BJ (cell line): ENCODE measurements at regions not wholly inside any gene's neighbourhood (a gene's known extent, or its start where the extent isn't known, plus 50 kb on each side); places are given as distances from the start of the nearest gene placed in this dataset.

ENCODE experiments used
- CTCF ChIA-PET: fragments of 350-600 bp; formaldehyde crosslinking; extraction: SDS; loops from one replicate; lab custom pipeline; 2021; ENCODE audit warnings: antibody characterized with exemption, inconsistent platforms; lab: Yijun Ruan, JAX
- POLR2A ChIA-PET: fragments of 300-600 bp; sonication (Branson Sonifier 250); formaldehyde crosslinking; extraction: SDS; loops from one replicate; lab custom pipeline; 2021; ENCODE audit warnings: antibody characterized with exemption; lab: Charles Lee
- DNase-seq: peaks from one replicate; pipeline ENCODE4 v3.0.0-alpha.2; 2011; ENCODE audit warnings: low read depth
- H3K27me3 ChIP-seq: 2 replicates; pipeline ENCODE4 v1.6.0; 2011; ENCODE audit warnings: low read length; ENCODE audit not compliant: control insufficient read depth, insufficient read depth
- H3K36me3 ChIP-seq: 2 replicates; pipeline ENCODE4 v1.5.1; 2011; ENCODE audit warnings: low read length; ENCODE audit not compliant: control insufficient read depth, insufficient read depth
- H3K4me3 ChIP-seq: 2 replicates; pipeline ENCODE4 v1.5.1; 2011; ENCODE audit warnings: low read depth, mild to moderate bottlenecking, control low read depth, low read length
- TF ChIP-seq, protein P1 (sequence below): IDR thresholded peaks from 2 replicates; pipeline ENCODE4 v1.5.1; 2011; ENCODE audit warnings: low read depth, mild to moderate bottlenecking, control low read depth, inconsistent platforms, low read length, moderate library complexity; ENCODE audit not compliant: insufficient read depth

- no peak overlapping the region for H3K4me3 ChIP-seq
- TF ChIP-seq, protein P1, sequence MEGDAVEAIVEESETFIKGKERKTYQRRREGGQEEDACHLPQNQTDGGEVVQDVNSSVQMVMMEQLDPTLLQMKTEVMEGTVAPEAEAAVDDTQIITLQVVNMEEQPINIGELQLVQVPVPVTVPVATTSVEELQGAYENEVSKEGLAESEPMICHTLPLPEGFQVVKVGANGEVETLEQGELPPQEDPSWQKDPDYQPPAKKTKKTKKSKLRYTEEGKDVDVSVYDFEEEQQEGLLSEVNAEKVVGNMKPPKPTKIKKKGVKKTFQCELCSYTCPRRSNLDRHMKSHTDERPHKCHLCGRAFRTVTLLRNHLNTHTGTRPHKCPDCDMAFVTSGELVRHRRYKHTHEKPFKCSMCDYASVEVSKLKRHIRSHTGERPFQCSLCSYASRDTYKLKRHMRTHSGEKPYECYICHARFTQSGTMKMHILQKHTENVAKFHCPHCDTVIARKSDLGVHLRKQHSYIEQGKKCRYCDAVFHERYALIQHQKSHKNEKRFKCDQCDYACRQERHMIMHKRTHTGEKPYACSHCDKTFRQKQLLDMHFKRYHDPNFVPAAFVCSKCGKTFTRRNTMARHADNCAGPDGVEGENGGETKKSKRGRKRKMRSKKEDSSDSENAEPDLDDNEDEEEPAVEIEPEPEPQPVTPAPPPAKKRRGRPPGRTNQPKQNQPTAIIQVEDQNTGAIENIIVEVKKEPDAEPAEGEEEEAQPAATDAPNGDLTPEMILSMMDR: no peak
- no peak for DNase-seq
- no peaks in the 10 kb centered on the region for H3K36me3 ChIP-seq
- POLR2A ChIA-PET: no interaction called here
- CTCF ChIA-PET: no interaction called here
- H3K27me3 ChIP-seq: no peaks in the 10 kb centered on the region
Measured at GRCh38 chr13:77429320-77430142, 102.6 kb upstream of the MYCBP2 start.

DNA sequence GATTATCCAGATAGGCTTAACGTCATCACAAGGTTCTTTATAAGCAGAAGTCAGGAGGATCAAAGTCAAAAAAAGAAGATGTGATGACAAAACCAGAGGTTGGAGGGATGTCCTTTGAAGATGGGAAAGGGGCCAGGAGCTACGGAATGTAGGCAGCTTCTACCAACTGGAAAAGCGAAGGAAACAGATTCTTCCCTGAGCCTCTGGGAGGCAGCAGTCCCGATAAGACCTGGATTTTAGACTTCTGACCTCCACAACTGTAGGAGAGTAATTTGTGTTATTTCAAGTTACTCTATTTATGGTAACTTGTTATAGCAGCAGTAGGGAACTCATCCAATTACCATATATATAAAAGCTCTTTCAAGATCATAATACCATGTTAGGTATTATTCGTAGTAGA lies 98.8 kb upstream of the MYCBP2 start:
- POLR2A ChIA-PET: no interaction called here
- TF ChIP-seq, protein P1: no peak
- no peak for DNase-seq
- CTCF ChIA-PET: interaction anchor here (2.1 kb wide), 1 partner anchor 8 kb away, joined by 6 read pairs; no protein-coding TSS in a partner anchor
- Histone ChIP-seq H3K27me3 (no peaks in the 10 kb centered on the region), H3K36me3 (no peaks in the 10 kb centered on the region), H3K4me3 (no peak overlapping the region)

DNA sequence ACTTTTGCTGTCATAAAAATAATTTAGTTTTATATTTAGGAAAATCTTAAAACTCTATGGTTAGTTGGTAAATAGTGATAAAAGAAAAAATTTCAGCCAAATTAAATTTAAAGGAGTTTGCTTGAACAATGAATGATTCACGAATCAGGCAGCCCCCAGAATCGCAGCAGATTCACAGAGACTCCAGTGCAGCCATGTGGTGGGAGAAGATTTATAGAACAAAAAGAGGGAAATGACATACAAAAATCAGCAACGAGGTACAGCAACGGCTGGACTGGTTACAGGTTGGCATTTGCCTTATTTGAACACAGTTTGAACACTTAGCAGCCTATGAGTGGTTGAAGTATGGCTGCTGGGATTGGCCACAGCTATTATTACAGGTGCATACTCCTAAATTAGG lies 96.4 kb upstream of the MYCBP2 start:
- Histone ChIP-seq H3K27me3 (no peaks in the 10 kb centered on the region), H3K4me3 (no peak overlapping the region), H3K36me3 (no peaks in the 10 kb centered on the region)
- ChIA-PET POLR2A (no interaction called here), CTCF (no interaction called here)
- no peak for DNase-seq
- TF ChIP-seq, protein P1: no peak

- H3K27me3 ChIP-seq: no peaks in the 10 kb centered on the region
- ChIA-PET POLR2A (no interaction called here), CTCF (no interaction called here)
Measured at GRCh38 chr13:77422724-77423123, 95.8 kb upstream of the MYCBP2 start.

GRCh38 chr13:77417897-77418296 lies 91.0 kb upstream of the MYCBP2 start:
- H3K36me3 ChIP-seq: no peaks in the 10 kb centered on the region
- no peaks in the 10 kb centered on the region for H3K27me3 ChIP-seq
- POLR2A ChIA-PET: no interaction called here
- no peak for DNase-seq
- CTCF ChIA-PET: interaction anchor here (0.7 to 2.2 kb wide), 4 partner anchors 8 to 16 kb away, joined by 3 to 6 read pairs (median 4); no protein-coding TSS in a partner anchor
- no peak overlapping the region for H3K4me3 ChIP-seq
- TF ChIP-seq, protein P1: no peak

More at GRCh38 chr13:77422724-77423123, 95.8 kb upstream of the MYCBP2 start:
- TF ChIP-seq, protein P1: no peak
- Histone ChIP-seq H3K36me3 (no peaks in the 10 kb centered on the region), H3K4me3 (no peak overlapping the region)
- DNase-seq: no peak
